Renal cortical epithelial cell (primary cell): ENCODE measurements at regions not wholly inside any gene's neighbourhood (a gene's known extent, or its start where the extent isn't known, plus 50 kb on each side); places are given as distances from the start of the nearest gene placed in this dataset.

Source experiments
- DNase-seq: peaks from one replicate; pipeline ENCODE4 v3.0.0-alpha.2; 2011; ENCODE audit warnings: low read depth

DNA sequence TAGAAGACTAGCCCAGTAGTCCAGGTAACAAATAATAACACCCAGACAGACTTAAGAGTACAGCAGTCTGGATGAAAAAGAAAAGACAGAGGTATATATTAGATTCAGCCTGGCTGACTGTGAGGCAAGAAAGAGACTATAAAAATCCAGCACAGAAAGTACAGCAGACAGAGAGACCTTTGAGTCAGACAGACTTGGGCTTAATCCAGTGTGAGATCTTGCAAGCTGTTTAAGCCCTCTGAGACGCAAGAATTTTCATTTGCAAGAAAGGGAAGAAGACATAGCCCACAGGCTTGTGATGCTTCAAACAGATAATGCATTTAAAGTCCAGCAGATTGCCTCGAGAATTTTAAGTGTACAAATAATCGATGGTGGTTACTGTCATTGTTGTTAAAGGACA is 471.4 kb downstream of the LIG4 start:
- DNase-seq, result peak; percentile 33

DNA sequence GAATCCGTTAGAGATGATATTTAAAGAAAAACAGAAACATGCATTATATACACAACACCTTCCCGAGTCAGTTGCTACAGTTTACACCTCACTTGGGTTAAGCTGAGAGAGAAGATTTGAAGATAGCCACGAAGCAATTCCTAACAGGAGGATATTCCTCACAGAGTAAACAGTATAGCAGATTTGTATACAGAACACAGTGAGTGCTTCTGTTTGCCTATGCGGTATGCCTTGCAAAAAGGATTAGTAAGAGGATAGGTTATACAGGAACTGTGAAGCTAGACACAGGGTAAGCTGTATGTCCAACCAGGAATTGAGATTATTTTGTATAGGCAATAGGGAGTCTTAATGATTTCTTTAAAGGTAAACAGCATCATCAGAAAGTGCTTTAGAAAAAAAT is 471.8 kb downstream of the LIG4 start:
- DNase-seq, result no peak

DNA sequence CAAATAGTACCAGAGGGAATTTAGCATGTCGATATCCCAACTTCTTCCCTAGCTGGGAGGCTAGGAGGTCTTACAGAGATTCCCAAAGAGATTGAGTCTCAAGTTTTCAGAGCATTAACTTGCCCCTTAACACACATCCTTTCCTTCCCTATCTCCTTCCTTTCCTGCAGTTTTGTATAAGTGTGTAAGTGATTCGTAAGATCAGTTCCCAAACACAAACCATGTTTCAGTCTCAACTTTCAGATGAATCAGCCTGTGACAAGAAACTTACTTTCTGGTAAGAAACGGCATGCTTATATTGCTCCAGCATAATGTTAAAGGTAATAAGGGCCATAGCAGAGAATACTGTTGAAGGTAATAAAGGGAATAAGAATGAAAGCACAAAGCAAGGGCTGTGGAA is 472.2 kb downstream of the LIG4 start:
- no peak for DNase-seq

DNA sequence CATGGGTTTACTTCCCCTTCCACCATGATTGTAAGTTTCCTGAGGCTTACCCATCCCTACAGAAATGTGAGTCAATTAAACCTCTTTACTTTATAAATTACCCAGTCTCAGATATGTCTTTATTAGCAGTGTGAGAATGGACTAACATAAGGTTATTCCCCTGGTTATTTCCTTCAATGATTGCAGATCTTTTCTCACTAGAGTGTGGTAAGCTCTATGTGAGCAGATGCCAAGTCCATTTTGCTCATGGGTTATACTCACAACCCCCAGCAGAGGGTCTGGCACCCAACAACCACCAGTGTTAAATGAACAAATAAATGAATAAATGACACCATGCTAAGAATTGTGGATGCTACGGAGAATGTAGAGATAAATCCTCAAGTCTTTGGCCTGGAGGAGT is 472.8 kb downstream of the LIG4 start:
- DNase-seq, result no peak

DNA sequence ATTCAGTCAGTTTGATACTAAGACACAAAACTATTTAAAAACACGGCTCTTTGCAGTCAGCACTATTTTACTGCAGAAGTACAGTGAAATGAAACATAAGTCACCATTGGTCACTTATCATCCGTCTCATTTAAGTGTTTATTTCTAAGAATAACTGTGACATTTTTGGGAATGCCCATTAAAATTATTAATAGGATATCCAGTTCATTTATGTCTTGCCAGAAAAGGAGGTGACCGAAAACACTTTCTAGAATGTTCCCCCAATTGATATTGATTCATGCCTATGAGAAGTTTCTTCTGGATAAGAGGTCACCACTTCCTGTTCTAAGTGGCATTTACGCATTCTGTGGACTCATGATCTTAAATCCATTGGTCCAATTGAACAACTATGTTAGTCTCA is 477.3 kb downstream of the LIG4 start:
- no peak for DNase-seq

DNA sequence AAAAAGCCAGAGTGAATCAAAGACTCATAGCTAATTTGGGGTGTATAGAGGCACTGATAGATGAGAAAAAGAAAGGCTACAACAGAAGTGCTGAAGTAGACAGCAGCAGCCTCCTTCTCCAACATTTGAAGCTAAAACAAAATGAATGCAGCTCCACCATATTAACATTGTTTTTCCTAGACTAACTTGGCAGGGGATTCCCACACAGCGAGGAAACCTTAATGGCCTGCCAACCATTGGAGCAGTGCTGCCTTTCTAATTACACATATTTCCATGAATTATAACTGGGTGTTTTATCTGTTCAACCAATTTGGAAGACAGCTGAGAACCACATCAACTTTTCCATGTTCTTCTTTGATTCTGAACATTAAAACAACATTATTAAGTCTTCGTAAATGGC is 478.6 kb downstream of the LIG4 start:
- DNase-seq, result no peak

DNA sequence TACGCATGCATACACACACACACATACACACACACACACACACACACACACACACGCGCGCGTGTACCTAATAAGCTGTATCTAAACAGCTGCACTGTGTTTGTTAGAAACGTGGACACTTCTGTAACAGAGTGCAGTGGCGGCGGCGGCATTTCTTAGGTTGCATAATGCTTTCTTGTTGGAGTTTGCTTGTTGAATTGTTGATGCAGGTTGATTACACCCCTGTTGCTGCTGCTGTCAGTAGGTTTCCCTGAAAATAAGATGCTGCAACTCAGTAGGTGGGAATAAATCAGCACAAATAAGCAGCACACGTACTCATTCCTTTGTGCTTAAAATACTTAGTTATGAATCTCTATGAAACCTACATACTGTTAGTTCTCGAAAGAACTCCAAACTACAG is 479.2 kb downstream of the LIG4 start:
- no peak for DNase-seq

DNA sequence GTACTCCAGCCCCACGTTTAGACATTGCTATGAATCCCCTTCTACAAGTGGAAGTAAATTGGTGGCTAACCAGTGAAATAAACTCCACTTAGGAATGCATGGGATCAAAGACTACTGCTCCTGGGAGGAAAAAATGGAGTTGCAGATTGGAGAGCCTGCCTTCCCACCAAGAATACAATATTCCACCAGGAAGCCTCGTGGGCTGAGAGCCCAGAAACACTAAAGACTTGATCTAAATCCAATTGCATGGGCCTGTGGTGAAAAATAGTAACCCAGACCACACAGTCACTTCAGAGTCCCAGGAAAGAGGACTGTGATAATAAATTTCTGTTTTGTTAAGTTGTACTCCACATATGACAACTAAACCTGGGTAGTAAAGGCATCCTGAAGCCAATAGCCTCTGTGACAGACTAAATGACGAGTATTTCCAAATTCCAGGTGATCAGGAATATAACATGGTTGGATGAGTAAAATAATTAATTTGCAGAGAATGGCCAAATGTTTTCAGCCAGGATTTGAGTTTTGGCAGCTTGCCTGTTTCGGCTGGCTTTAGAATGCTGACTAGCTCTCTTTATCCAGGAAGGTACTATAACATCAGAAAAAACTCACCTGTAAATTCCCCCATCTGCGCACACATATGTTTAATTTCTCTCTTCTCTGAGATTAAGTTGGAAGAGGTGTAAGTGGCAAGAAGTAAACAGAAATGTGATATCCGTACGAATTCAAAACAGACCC is 480.3 kb downstream of the LIG4 start:
- no peak for DNase-seq

DNA sequence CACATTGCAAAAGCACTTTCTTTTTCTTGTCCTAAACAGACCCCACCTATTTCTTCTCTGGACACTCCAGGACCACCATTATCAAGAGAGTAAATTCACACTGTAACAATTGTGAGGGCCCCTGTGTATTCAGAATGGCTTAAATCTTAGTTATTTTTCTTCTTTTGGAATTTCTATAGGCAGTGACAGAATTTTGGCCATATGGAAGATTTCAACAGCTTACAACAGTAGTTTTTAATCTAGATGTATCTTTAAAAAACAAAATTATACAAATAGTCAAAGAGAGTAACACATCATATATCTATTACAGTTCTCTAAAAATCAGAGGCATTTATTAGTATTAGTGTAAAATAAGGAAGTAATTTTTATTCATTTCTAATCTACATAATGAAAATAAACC is 482.1 kb downstream of the LIG4 start:
- no peak for DNase-seq

DNA sequence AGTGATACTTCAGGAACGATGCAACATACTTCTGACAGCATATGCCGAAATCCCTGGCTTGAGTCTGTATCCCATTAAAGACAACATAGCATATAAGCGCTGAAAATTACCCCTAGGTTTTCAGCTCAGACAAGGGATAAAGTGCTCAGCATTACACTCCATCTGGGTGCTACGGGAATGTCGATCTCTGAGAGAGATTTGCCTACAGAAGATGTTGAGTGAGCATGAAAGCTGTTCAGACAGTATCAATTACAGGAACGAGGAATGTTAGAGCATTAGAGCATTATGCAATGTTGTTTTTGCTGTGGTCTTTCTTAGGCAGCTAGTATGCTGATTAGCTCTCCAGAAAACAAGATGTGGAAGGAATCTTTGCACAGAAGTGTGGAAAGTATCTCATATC is 484.5 kb downstream of the LIG4 start:
- DNase-seq, result peak; percentile 68

DNA sequence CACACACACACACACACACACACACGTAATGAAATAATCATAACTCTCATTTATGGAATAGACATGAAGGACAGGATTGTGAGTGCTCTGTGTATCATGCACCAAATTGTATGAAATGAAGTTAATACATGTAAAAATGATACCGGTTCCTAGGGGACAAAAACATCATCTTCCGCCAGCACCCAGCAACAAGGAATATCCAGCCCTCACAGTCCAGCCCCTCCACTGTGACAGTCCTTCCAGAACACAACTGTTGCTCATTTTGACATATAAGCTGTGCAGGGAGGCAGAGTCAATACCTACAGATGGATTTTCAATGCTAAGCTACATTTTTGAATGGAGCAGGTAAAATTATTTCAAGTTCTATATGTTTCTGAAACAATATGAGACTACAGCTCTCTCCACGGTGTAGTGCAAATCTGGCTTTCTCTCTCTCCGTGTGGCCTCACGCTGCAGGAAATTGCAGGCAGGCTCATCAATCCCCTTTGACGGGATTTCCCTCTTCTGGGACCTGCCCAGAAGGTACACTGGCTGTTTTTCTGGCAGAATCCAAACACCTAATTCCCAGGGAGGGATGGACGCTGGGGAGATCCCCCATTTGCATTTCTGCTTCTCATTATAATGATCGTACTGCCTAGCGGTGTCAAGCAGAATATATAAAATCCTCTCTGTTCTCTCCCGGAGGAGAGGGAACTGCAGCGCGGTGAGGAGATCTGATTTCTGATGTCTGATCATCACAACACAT is 494.0 kb downstream of the LIG4 start:
- no peak for DNase-seq

DNA sequence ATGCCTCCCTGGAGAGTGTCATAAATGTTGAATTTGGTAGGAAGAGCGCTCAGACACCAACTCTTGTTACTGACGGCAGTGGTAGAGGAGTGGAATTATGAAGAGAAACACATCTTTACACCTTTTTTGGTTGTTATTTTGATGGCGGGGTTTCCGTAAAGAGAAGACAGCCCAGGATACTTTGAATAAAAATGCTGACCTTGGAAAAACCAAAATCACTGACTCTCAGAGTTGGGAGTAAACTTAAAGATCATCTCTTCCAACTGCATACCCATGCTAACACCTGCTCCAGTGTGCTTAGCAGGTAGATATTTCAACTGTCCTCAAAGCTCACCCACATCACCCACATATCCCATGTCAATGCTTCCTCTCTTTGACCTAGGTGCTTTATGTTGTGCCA is 498.6 kb downstream of the LIG4 start:
- no peak for DNase-seq

DNA sequence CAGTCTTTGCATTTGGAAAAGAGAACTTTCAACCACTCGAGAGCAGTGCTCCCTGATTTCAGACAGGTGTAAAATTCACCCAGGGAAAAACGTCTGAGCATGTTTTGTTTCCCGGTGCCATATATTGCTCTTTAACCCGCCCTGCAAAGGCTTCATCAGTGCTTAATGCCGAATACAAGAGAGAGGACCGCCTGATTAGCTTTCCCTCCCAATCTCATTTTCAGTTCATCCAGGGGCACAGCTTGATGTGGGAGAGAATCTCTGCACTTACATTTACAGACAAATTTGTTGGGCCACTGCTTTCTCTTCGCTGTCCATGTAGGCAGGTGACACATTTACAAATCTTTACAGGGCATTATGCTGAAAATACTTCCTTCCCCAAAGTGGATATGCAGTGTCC is 499.1 kb downstream of the LIG4 start:
- no peak for DNase-seq

DNA sequence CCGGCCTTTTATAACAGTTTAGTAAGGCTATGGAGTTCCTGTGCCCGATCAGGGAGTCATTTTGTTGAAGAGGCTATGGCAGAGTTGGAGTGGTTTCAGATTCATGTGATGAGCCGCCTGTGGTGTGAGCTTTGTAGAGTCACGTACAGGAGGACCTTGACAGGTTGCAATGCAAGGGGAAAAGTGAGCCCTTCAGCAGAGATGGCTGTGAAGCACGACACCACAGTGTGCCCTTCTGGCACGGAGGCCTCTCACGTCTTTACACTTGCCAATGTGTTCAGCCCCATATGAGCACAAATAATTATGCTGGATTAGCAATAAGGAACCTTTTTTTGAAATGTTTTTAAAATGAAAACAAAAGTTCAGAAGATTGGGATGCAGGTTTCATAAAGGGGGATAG is 499.8 kb downstream of the LIG4 start:
- no peak for DNase-seq

DNA sequence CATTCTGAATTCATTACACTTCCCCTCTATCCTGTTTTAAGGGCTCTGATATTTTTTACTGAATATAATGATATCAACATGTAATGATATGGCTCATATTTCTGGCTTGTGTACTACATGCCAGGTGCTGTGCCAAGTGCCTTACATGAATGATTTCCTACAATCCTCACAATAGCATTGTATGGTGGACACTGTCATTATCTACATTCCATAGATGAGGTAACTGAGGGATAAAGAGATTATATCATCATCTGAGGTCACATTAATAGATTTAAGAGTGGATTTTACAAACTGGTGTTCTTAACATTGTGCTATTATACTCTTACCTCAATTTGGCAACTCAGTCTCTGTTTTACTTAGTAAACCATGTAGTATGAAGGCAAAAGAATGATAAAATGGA is 502.0 kb downstream of the LIG4 start:
- no peak for DNase-seq

DNA sequence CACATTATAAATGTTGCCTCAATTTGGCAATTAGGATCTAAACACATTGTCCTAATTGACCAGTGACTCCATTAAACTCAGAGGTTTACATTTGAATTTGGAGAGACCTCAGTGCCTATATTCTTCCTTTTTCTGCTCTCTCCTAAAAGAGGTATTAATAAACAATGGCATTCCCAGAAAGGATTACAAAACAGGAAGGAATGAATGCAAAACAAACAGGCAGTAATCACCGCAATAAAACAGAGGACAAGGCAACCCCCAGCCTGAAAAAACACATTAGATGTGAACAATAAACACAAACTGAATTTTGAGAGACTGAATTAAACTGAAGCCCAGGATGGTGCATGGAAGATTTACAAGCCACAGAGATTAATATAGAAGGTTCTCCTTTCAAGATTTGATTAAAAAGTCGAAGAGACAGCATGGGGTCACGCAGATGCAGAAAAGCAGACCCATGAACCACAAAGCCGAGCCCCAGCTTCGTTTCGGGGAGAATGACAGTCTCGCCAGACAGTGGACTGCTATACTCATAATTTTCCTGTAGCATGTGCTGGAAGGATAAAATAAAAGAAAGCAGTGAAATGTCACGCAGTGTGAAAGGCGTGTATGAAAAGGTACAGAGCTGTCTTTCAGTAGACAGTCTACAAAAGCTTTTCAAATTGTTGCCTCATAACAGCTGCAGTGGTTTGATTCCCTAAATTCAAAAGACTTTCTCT is 503.0 kb downstream of the LIG4 start:
- peak; percentile 58 for DNase-seq

DNA sequence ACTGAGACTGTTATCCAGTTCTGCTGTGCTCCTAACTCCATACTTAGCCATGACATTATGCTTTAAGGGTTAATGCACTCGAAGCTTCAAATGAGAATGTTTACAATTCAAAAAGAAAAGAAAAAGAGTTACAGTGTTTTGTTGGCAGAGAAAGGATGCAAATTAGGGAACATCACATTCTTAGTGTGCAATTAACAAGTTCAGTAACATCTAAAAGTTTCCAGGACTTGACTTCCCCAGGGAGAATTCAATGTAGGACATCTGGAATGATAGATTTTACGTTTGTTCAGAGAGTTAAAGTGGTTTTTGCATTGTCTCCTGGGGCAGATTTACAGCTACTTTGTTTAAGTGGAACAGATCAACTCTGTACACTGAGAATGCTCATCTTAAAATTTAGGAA is 525.2 kb downstream of the LIG4 start:
- no peak for DNase-seq

DNA sequence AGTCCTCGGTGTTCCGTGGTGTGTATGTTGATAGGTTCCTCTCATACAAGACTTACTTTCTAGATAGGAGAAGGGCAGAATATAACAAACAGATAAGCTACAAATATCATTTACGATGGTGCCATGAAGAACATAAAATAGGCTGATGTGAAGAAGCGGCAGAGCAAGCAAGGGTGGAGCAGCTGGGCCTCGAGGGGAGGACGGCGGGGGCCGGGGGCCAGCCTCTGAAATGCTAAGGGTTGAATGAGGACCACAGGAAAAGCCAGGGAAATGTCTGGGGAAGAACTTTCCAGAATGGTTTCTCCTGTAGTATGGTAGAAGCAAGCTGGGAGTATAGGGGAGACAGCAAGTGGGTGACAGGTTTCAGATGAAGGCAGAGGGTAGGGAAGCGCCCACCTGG is 529.5 kb downstream of the LIG4 start:
- DNase-seq, result no peak

DNA sequence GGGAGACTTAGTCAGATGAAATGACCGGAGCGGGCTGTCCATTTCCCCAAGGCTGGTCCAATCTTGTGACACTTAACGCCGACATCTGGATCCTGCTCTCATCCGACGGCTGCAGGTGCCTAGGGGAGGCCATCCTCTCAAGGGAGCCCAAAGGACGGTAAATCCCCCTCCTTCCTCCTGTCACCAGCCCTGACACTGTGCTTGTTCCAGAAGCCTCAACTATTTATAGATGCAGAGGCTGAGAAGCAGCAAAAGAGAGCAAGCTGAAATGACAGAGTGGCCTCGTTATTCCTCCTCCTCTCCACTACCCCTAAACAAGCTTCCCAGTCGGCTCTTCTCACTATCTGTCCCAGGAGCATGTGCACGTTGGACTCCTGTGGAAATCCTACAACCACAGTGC is 533.7 kb downstream of the LIG4 start:
- DNase-seq, result no peak

DNA sequence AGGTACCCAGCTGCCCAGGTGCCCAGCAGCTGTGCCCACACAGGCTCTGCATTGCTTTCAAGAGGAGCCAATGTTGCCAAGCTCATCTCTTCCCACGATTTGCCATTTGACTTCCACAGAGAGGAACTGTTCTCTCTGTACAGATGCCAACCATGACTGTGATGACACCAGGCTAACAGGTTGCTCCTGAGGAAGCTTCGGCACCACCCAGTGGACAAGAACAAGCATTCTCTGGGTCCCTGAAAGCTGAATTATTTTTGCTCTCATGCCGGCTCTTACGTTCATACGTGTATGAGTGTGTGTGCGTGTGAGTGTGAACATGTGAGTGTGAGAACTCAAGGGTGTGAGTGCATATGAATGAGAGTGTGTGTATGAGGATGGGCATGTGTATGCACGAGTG is 535.2 kb downstream of the LIG4 start:
- DNase-seq, result peak; percentile 9

DNA sequence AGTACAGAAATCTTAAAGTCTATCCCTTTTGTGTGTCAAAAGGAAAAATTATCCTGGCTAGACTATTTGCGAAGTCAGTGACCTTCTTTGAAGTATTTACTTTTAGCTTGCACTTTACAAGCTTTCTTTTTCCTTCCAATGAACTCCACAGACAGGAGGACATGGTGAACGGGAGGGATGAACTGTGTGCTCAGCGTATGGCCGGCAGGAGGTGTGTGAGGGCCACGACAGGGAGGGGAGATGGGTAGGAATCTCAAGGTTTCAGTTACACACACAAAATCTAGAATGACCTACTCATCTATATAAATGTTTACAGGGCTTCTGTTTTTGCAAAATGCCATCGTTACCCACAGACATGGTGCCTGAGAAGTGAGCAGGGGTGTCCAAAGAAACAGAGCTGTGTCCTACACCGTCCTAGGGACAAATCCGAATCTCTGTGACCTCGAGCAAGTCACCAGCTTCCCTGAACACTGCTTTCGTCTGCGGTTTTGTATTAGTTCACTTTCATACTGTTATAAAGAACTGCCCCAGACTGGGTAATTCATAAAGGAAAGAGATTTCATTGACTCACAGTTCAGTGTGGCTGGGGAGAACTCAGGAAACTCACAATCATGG is 537.2 kb downstream of the LIG4 start:
- DNase-seq, result peak; percentile 2

DNA sequence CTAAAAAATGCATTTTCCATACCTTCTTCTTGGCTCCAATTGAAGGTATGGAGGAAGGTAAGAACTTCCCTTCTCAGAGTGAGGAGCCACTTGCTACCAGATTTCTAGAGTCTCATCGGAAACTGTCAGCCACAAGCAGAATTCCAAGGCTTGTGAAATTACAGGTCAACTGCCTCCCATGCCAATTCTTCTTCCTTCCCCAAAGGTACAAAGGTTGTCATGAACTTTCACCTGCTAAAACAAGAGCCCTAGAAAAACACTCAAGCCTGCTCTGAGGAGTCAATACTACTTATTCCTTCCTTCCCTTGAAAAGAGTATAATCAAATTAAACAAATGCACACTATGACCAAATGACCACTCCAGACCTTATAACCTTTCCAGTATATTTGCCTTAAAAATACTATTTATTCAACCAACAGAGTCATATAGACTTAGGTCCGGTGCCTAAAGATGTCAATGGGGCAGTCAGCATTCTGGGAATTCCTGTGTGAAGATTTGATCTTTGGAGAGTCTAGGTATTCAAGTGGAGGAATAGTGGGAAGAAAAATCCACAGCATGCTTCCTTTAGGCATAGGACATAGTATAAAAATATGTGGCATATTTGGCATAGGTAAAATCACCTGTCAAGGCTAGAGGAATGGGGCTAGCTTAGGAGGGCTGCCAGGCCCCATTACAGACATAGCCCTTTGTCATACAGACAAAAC is 539.3 kb downstream of the LIG4 start:
- DNase-seq, result no peak
